Adrenal gland (tissue), 5 donors: ENCODE measurements at regions not wholly inside any gene's neighbourhood (a gene's known extent, or its start where the extent isn't known, plus 50 kb on each side); places are given as distances from the start of the nearest gene placed in this dataset.

Source experiments
- POLR2A ChIP-seq, 2 donors: fragments of 450-650 bp; IDR thresholded peaks; one replicate each; pipeline ENCODE4 v1.6.1; 2017; ENCODE audit warnings: antibody characterized with exemption in 2 of 2, mild to moderate bottlenecking in 2 of 2, moderate library complexity in 1 of 2
- TF ChIP-seq, protein P1 (sequence below), 6 experiments: fragments of 450-650 bp in 4 of 6; fragments of 200-600 bp in 2 of 6; sonication (generic) in 1 of 6; IDR thresholded peaks; 1 replicate in 5 of 6; 2 replicates in 1 of 6; pipeline versions ENCODE4 v1.5.1 to v1.8.0; 2016 to 2021; ENCODE audit warnings: antibody characterized with exemption in 6 of 6, mild to moderate bottlenecking in 2 of 6, moderate library complexity in 1 of 6
- donor health status: DM: no; HTN: no; CAD: no.

DNA sequence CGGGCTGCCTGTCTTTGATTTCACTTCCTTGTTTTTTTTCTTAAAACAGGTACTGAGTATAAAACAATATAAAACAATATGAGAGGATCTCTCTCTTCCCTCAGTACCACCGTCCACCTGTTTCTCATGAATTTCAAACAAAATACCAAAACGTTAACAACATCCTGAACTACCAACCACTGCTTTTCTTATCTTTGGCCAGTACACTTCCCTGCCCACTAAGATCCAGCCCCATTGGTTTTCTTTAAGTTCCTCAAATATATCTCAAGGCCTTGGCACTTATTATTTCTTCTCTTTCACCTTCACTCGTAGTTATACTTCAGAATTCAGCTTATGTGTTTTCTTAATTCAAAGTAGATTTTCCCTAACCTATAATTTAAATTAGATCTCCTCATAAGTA lies 370.2 kb upstream of the GRIA3 start:
- TF ChIP-seq POLR2A (IDR thresholded peaks at IDR 0.05), result no peak
- TF ChIP-seq, protein P1, sequence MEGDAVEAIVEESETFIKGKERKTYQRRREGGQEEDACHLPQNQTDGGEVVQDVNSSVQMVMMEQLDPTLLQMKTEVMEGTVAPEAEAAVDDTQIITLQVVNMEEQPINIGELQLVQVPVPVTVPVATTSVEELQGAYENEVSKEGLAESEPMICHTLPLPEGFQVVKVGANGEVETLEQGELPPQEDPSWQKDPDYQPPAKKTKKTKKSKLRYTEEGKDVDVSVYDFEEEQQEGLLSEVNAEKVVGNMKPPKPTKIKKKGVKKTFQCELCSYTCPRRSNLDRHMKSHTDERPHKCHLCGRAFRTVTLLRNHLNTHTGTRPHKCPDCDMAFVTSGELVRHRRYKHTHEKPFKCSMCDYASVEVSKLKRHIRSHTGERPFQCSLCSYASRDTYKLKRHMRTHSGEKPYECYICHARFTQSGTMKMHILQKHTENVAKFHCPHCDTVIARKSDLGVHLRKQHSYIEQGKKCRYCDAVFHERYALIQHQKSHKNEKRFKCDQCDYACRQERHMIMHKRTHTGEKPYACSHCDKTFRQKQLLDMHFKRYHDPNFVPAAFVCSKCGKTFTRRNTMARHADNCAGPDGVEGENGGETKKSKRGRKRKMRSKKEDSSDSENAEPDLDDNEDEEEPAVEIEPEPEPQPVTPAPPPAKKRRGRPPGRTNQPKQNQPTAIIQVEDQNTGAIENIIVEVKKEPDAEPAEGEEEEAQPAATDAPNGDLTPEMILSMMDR (IDR thresholded peaks at IDR 0.05), result no peak
